Stimulated activated naive B cell treated with anti-CD40 and anti-IgM and Interleukin-4, amounts not matched to agents 10 μg/mL and 1 μg/mL and 100 μg/mL, for 72 hours (primary cell): ENCODE measurements at regions not wholly inside any gene's neighbourhood (a gene's known extent, or its start where the extent isn't known, plus 50 kb on each side); places are given as distances from the start of the nearest gene placed in this dataset.
"Not testable (repeated sequence)": the region's sequence is repeated elsewhere in the genome, so short reads cannot be mapped to it uniquely, and the experiment has no call there.

Experiments
- ATAC-seq, 2 donors: fragments of 150-1000 bp; cut with Tn5 transposase; replicated peaks; 2 replicates each; pipeline ENCODE4 v1.10.0; 2021; ENCODE audit warnings: moderate library complexity in 1 of 2
- DNase-seq: peaks from one replicate; pipeline ENCODE4 v3.0.0; 2021
- H3K27ac Mint-ChIP-seq: one replicate; pipeline ENCODE4 v1.8.0; 2022; ENCODE audit warnings: mild to moderate bottlenecking, mixed read lengths
- H3K27me3 Mint-ChIP-seq, 2 donors: one replicate each; pipeline ENCODE4 v1.8.0; 2022; ENCODE audit warnings: mixed read lengths in 2 of 2
- H3K36me3 Mint-ChIP-seq, 2 donors: one replicate each; pipeline ENCODE4 v1.8.0; 2022; ENCODE audit warnings: mixed read lengths in 2 of 2, mild to moderate bottlenecking in 1 of 2
- H3K4me1 Mint-ChIP-seq, 2 donors: one replicate each; pipeline ENCODE4 v1.8.0; 2022; ENCODE audit warnings: mixed read lengths in 2 of 2, mild to moderate bottlenecking in 1 of 2
- H3K4me3 Mint-ChIP-seq, 2 donors: one replicate each; pipeline ENCODE4 v1.8.0; 2022; ENCODE audit warnings: mild to moderate bottlenecking in 2 of 2, mixed read lengths in 2 of 2, moderate library complexity in 1 of 2
- H3K9me3 Mint-ChIP-seq, 2 donors: one replicate each; pipeline ENCODE4 v1.8.0; 2022; ENCODE audit warnings: mixed read lengths in 2 of 2, mild to moderate bottlenecking in 1 of 2

DNA sequence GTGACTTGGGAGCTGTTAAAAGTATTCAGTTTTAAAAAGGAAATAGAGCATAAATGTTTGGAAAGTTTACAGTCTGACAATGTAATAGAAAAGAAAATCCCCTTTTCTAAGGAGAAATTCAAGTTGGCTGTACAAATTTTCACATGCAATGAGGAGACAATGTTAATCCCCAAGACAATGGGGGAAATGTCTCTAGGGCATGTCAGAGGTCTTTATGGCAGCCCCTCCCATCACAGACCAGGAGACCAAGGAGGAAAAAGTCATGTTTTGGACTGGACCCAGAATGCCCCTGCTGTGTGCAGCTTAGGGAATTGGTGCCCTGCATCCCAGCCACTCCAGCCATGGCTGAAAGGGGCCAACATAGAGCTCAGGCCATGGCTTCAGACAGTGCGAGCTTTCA, 831.1 kb upstream of the ADGRL3 start:
- Mint-ChIP-seq H3K36me3 (no peaks in the 10 kb centered on the region), H3K4me1 (no peaks in the 10 kb centered on the region), H3K27me3 (no peaks in the 10 kb centered on the region), H3K4me3 (no peak overlapping the region), H3K27ac (no peak overlapping the region), H3K9me3 (no peaks in the 10 kb centered on the region)
- ATAC-seq (no peak), DNase-seq (no peak)

GRCh38 chr4:60378010-60378409, 822.1 kb upstream of the ADGRL3 start:
- Mint-ChIP-seq H3K27ac (no peak overlapping the region), H3K9me3 (no peaks in the 10 kb centered on the region), H3K4me1 (no peaks in the 10 kb centered on the region), H3K4me3 (no peak overlapping the region), H3K36me3 (no peaks in the 10 kb centered on the region), H3K27me3 (no peaks in the 10 kb centered on the region)
- ATAC-seq (no peak), DNase-seq (no peak)

DNA sequence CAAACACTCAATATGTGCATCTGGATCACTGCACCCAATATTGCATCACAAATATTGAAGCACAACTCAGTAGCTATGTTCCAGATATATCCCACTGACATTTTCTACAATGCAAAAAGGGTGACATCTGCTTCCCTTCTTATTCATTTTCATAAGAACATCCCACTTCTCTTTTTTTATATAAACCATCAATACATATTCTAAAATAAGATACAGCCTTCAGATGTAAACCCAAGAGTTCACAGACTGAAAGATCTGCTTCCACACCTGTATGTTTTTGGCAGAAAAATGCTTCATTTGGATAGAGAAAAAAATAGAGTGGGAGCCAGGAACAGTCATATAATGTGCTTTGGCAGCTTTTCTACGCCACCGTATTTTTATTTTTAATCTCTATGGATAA, 815.6 kb upstream of the ADGRL3 start:
- no peak for DNase-seq
- no peaks in the 10 kb centered on the region for H3K4me1 Mint-ChIP-seq
- no peak overlapping the region for H3K27ac Mint-ChIP-seq
- H3K9me3 Mint-ChIP-seq, result peaks cover 6 to 7% of the 10 kb centered on the region in 2 donors
- H3K36me3 Mint-ChIP-seq, result no peaks in the 10 kb centered on the region
- no peak for ATAC-seq
- no peak overlapping the region for H3K4me3 Mint-ChIP-seq
- H3K27me3 Mint-ChIP-seq, result no peaks in the 10 kb centered on the region

DNA sequence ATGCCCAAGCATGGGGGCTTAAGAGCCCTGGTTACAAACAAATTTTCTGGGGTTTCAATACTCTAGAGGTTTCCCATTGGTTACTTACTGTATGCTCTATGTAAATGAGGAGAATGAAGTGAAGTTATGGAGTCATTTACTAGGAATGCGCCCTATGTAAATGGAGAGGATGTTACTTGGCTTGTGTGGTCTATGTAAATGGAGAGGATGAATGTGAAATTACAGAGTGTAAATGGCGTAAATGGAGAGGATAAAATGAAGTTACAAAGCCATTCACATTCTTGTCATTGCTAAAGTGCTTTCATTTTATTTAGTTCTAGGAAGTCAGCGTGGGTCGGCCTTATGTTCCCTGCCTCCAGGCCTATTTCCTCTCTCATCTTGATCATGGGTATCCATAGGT, 810.5 kb upstream of the ADGRL3 start:
- no peaks in the 10 kb centered on the region for H3K27me3 Mint-ChIP-seq
- no peaks in the 10 kb centered on the region for H3K36me3 Mint-ChIP-seq
- DNase-seq (no peak), ATAC-seq (no peak)
- H3K27ac Mint-ChIP-seq, result no peak overlapping the region
- H3K9me3 Mint-ChIP-seq, result peaks cover 12 to 13% of the 10 kb centered on the region in 2 donors
- no peak overlapping the region for H3K4me3 Mint-ChIP-seq
- no peaks in the 10 kb centered on the region for H3K4me1 Mint-ChIP-seq

DNA sequence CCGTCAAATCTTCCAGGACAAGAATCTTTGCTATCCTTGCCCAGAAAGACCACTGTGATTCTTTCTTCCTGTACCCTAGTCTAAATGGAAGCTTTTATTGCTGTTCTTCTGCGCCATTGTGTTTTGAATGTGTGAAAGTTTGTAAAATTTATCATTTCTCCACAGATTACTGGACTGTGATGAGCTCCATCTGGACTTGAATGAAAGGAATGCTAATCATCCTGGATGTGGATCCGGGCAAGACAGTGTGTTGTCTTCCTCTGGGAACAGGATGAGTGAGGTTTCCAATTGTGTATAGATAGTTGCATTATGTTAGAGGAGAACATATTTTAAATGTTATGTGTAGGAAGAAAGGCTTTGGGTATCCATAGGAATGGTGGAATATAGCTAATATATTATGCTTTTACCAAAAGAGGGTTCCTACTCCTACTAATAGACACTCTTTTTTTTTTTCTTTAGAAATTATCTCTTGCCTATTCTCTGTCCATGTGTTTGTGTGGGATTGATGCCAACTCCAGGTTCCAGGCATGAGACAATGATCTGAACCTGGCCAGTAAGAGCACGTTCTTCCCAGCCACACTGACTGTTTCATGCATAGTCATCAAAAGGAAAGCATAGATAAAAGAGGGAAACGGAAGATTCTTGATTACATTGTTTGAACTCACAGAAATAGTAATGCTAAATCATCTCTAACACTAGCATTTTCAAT, 803.6 kb upstream of the ADGRL3 start:
- peaks cover 4 to 10% of the 10 kb centered on the region in 2 donors for H3K9me3 Mint-ChIP-seq
- no peak overlapping the region for H3K4me3 Mint-ChIP-seq

GRCh38 chr4:60400593-60400992, 799.5 kb upstream of the ADGRL3 start:
- ATAC-seq (no peak), DNase-seq (no peak)
- Mint-ChIP-seq H3K4me1 (no peaks in the 10 kb centered on the region), H3K27ac (no peak overlapping the region), H3K4me3 (no peak overlapping the region), H3K9me3 (peaks cover 3 to 4% of the 10 kb centered on the region in 2 donors), H3K36me3 (no peaks in the 10 kb centered on the region), H3K27me3 (no peaks in the 10 kb centered on the region)

More for the DNA sequence above, 803.6 kb upstream of the ADGRL3 start:
- DNase-seq (no peak), ATAC-seq (no peak)
- H3K27me3 Mint-ChIP-seq, result no peaks in the 10 kb centered on the region
- H3K27ac Mint-ChIP-seq, result no peak overlapping the region
- no peaks in the 10 kb centered on the region for H3K36me3 Mint-ChIP-seq
- H3K4me1 Mint-ChIP-seq, result no peaks in the 10 kb centered on the region

- Mint-ChIP-seq H3K4me1 (no peaks in the 10 kb centered on the region), H3K9me3 (peaks cover 5 to 10% of the 10 kb centered on the region in 2 donors), H3K36me3 (no peaks in the 10 kb centered on the region), H3K4me3 (no peak overlapping the region), H3K27me3 (no peaks in the 10 kb centered on the region), H3K27ac (no peak overlapping the region)
- DNase-seq (no peak), ATAC-seq (no peak)
Measured at GRCh38 chr4:60404027-60404426, 796.1 kb upstream of the ADGRL3 start.

DNA sequence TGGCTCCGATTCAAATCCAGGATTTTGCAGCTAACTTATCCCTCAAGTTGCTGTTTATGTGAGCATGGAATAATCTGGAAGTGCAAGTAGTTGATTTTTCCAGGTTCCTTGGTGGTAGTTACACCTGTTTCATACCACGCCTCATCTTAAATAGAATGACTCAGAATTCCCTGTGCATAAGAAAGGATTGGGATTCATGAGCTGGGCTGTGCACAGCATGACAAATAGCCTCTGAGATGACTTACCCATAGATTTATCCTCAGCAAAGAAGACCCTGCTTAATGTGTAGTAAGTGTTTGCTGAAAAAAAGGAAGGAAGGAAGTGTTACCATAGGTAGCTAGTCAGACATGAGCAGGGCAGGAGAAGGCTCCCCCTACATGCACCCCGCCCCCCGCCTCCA, 777.7 kb upstream of the ADGRL3 start:
- no peaks in the 10 kb centered on the region for H3K27me3 Mint-ChIP-seq
- H3K36me3 Mint-ChIP-seq, result no peaks in the 10 kb centered on the region
- H3K4me3 Mint-ChIP-seq, result no peak overlapping the region

GRCh38 chr4:60423573-60424184, 776.4 kb upstream of the ADGRL3 start:
- not testable (repeated sequence) for ATAC-seq, H3K27ac Mint-ChIP-seq, H3K4me3 Mint-ChIP-seq, H3K4me1 Mint-ChIP-seq, DNase-seq, H3K9me3 Mint-ChIP-seq, H3K36me3 Mint-ChIP-seq, H3K27me3 Mint-ChIP-seq

More for the DNA sequence above, 777.7 kb upstream of the ADGRL3 start:
- Mint-ChIP-seq H3K4me1 (no peaks in the 10 kb centered on the region), H3K9me3 (peaks cover 8% of the 10 kb centered on the region in 2 donors), H3K27ac (no peak overlapping the region)
- DNase-seq (no peak), ATAC-seq (no peak)

GRCh38 chr4:60432911-60433310, 767.2 kb upstream of the ADGRL3 start:
- Mint-ChIP-seq H3K4me1 (no peaks in the 10 kb centered on the region), H3K9me3 (peaks cover 6 to 15% of the 10 kb centered on the region in 2 donors), H3K36me3 (no peaks in the 10 kb centered on the region), H3K4me3 (no peak overlapping the region), H3K27ac (no peak overlapping the region), H3K27me3 (no peaks in the 10 kb centered on the region)
- DNase-seq (no peak), ATAC-seq (no peak)

DNA sequence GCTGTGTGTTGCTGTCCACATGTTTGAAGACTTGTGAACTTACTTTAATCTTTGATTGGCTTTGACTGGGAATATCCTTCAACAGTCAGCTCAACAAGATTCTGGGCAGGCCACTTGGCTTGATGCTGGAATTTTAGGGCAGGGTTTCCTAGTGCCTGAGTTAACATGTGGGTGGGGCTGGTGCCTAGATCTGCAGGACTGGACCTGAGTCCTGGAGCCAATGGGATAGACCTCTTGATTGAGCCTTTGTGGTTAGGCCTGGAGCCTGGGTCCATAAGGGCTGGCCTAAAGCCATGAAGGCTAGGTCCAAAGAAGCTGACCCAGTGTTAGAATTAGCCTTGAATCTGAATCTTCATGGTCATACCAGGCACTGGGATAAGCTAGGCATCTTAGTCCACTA, 757.1 kb upstream of the ADGRL3 start:
- DNase-seq (no peak), ATAC-seq (no peak)
- no peaks in the 10 kb centered on the region for H3K36me3 Mint-ChIP-seq
- peaks cover 1 to 5% of the 10 kb centered on the region in 2 donors for H3K9me3 Mint-ChIP-seq
- H3K27me3 Mint-ChIP-seq, result no peaks in the 10 kb centered on the region
- no peaks in the 10 kb centered on the region for H3K4me1 Mint-ChIP-seq
- H3K27ac Mint-ChIP-seq, result no peak overlapping the region
- no peak overlapping the region for H3K4me3 Mint-ChIP-seq

DNA sequence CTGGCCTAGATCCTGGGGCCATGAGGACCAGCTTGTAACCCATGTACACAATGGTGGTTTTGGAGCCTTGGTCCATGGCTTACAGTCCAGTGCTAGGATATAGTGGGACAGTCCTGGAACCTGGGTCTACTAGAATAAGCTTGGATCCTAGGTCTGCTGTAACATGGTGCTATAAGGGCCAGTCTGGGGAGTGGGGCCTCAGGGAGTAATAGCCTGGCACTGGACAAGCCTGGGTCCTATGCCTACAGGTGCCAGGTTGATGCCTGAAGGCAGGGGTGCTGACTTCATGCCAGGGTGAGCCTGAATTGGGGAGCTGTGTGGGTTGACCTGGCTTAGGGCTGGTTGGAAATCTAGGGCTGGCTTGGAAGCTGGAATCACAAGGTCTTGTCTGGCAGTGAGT, 756.3 kb upstream of the ADGRL3 start:
- Mint-ChIP-seq H3K4me1 (no peaks in the 10 kb centered on the region), H3K9me3 (peaks cover 1 to 5% of the 10 kb centered on the region in 2 donors), H3K27ac (no peak overlapping the region), H3K36me3 (no peaks in the 10 kb centered on the region), H3K27me3 (no peaks in the 10 kb centered on the region), H3K4me3 (no peak overlapping the region)
- DNase-seq, result no peak
- ATAC-seq, result no peak

DNA sequence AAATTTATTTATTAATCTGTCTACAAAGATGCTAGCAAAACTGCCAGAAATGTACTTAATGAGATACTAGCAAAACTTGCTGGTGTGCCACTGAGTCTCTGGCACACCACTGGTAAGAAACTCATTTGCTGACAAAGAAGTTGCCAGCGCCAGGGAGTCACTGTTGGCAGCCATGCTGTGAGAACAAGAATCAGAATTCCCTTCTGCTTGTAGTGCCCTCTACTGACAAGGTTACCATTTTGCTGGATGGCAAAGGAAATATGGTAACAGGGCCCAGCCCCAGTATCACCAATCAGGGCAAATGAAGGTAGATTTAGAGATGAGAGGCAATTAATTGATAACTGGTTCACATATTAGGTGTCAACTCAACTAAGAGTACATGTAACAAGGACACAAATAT, 750.1 kb upstream of the ADGRL3 start:
- DNase-seq (no peak), ATAC-seq (no peak)
- no peak overlapping the region for H3K4me3 Mint-ChIP-seq
- peaks cover 0 to 5% of the 10 kb centered on the region in 2 donors for H3K9me3 Mint-ChIP-seq
- H3K27me3 Mint-ChIP-seq, result no peaks in the 10 kb centered on the region
- H3K36me3 Mint-ChIP-seq, result no peaks in the 10 kb centered on the region
- no peak overlapping the region for H3K27ac Mint-ChIP-seq
- H3K4me1 Mint-ChIP-seq, result no peaks in the 10 kb centered on the region

DNA sequence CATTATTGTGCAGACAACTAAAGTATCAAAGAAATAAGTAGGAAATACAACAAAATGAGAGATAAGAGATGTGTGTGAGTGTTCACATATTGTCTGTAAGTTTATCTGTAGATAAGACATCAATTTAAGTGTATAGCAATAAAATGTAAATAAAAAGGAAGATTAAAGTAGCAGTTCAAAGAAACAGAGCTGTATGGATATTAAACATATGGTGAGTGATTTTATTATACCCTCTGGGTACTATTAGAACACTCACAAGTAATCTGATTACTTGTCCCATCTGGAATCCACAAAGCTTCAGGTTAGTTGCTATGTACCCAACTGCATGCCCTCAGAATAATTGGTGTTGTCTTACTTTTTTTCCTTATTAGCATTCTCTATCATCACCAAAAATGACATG, 747.9 kb upstream of the ADGRL3 start:
- ATAC-seq, result no peak
- Mint-ChIP-seq H3K4me1 (no peaks in the 10 kb centered on the region), H3K27ac (no peak overlapping the region), H3K27me3 (no peaks in the 10 kb centered on the region), H3K36me3 (no peaks in the 10 kb centered on the region), H3K9me3 (peaks cover 0 to 2% of the 10 kb centered on the region in 2 donors), H3K4me3 (no peak overlapping the region)
- no peak for DNase-seq

DNA sequence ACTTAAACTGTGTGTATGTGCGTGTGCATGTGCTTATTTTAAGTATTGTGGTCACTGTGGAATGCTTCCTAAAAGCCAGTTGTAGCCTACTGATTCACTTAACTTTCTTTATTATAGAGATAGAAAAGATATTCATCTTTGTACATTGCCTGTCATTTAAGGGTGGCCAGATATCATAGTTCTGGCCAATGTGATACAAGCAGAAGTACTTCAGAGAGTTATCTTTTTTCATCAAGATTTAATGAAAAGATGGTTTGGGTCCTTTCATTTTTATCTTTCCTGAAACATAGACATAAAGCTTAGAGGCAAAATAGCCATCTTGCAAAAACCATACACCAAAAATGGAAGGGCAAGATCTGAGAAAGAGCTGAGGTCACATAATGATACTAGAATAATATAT, 744.7 kb upstream of the ADGRL3 start:
- H3K27ac Mint-ChIP-seq, result no peak overlapping the region
- no peak overlapping the region for H3K4me3 Mint-ChIP-seq
- DNase-seq, result no peak
- no peaks in the 10 kb centered on the region for H3K36me3 Mint-ChIP-seq
- H3K9me3 Mint-ChIP-seq, result peaks cover 0 to 1% of the 10 kb centered on the region in 2 donors
- no peaks in the 10 kb centered on the region for H3K4me1 Mint-ChIP-seq
- no peaks in the 10 kb centered on the region for H3K27me3 Mint-ChIP-seq
- no peak for ATAC-seq
